NCI-H446 (cell line): ENCODE measurements at regions not wholly inside any gene's neighbourhood (a gene's known extent, or its start where the extent isn't known, plus 50 kb on each side); places are given as distances from the start of the nearest gene placed in this dataset.
A peak's percentile ranks its signal among the peaks of the same experiment; 100 is the strongest.
"Not testable (repeated sequence)": the region's sequence is repeated elsewhere in the genome, so short reads cannot be mapped to it uniquely, and the experiment has no call there.

ENCODE experiments used
- DNase-seq, 2 experiments: peaks; one replicate each; lab custom pipeline; 2025; lab: John Stamatoyannopoulos, UW

DNA sequence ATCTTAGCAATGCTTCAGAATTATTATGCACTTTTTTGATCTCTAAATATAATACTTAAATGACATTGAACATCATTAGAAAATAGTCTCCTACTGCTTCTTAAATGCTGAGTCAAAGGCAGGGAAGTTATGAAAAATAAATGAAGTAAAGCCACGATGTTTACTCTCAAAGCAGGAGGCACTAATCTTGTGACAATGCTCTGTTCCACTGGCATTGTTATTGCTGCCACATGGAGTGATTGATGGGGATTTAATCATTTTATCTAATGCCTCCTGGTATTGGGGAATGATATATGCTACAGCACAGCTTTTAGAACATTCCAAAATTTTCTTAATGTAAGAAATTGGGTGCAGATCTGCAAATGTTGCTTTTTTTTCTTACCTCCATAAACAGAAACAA is 1655.4 kb upstream of the NUDT12 start:
- DNase-seq = no peak

- DNase-seq = no peak
Measured at GRCh38 chr5:105213078-105213477, 1650.5 kb upstream of the NUDT12 start.

- DNase-seq = peak; percentile 80 to 95
Measured at GRCh38 chr5:105207066-105207465, 1644.5 kb upstream of the NUDT12 start.

DNA sequence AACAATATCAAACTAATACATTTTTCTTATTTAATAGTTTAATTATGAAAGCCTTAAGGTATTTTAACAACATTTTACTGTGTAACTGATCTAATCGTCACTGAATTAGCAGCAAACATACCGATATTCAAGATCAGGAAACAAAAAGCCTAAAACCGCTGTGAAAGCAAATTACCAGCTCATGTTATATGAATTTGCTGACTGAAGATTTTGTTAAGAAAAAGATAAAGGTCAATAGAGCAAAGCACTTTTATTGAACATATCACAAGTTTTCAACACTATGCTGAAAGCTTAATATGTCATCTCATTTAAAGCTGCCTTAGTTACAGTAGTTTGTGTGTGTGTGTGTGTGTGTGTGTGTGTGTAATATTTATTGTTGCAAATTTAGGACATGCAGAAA is 1634.9 kb upstream of the NUDT12 start:
- DNase-seq = no peak

GRCh38 chr5:105195765-105196164 is 1633.2 kb upstream of the NUDT12 start:
- no peak for DNase-seq

DNA sequence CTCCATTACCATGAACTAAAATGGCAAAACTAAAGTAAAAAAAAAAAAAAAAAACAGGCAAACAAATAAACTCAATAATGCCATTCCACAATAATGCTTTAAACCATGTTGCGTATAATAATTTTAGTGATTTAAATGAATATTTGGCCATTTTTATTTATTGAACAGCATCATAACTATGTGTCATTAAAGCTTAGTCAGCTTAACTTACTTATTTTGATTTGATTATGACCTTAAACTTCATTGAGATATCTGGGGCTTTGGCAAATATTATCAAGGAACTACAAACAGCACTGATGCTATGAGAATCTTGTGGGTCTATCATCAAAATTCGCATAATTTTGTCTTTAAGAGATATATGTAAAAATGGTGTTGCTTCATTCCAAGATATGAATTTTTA is 1610.3 kb upstream of the NUDT12 start:
- no peak for DNase-seq

DNA sequence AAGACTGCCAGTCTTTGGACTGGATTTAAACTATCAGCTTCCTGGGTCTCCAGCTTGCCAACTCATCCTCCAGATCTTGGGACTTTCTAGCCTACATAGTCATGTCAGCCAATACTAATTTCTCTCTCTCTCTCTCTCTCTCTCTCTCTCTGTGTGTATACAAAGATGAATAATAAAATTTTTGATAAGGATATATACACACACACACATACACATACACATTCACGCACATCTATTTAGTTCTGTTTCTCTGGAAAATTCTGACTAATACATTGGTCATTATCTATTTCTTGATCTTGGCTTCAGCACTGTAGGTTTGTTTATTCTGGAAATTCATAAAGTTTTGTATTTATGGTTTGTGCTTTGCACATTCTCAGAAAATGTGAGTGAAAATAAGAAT is 1606.2 kb upstream of the NUDT12 start:
- DNase-seq = no peak

DNA sequence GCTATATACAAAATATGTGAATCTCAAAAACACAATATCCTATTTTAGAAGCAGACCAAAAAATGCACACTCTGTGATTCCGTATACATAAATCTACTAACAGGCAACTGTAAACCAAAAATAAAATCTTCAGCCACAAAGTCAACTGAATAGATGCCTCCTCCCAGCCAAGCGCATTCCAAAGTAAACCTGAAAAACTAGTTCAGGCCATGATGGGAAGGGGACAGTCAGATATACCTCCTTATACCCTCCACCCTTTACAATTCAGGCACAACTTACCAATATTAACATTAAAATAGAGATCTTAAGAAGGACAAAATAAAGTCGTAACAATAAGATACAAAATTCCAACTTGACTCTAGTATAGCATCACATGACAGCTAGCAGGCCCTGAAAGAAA is 1604.5 kb upstream of the NUDT12 start:
- DNase-seq = no peak

GRCh38 chr5:105163547-105163946 is 1601.0 kb upstream of the NUDT12 start:
- DNase-seq = no peak

DNA sequence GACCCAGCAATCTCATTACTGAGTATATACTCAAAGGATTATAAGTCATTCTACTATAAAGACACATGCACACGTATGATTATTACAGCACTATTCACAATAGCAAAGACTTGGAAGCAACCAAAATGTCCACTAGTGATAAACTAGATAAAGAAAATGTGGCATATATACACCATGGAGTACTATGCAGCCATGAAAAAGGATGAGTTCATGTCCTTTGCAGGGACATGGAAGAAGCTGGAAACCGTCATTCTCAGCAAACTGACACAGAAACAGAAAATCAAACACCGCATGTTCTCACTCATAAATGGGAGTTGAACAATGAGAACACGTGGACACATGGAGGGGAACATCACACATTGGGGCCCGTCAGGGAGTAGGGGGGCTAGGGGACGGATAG is 1600.0 kb upstream of the NUDT12 start:
- DNase-seq = not testable (repeated sequence)

DNA sequence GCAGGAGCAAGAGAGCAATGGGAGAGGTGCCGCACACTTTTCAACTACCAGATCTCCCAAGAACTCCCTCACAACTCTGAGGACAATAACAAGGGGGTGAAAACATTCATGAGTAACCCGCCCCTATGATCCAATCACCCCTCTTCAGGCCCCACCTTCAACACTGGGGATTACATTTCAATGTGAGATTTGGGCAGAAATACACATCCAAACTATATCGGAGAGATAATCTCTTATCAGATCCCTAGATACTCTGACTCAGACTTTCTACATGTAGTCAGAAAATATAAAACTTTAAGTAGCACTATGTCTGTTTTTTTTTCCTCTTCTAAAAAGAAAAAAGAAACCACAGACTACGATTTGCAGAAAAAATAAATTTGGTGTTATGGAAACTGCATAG is 1595.9 kb upstream of the NUDT12 start:
- DNase-seq = no peak

DNA sequence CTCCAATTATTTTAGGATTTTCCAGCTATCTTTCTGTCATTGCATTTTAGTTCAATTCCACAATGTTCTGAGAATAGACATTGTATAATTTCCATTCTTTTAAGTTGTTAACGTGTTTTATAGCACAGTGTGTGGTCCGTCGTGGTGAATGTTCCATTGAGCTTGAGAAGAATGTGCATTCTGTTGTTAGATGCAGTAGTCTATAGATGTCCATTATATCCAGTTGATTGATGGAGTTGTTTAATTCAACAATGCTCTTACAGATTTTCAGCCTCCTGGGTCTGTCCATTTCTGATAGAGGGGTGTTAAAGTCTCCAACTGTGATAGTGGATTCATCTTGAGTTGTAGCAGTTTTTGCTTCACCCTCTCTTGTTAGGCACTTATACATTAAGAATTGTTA is 1587.7 kb upstream of the NUDT12 start:
- no peak for DNase-seq

DNA sequence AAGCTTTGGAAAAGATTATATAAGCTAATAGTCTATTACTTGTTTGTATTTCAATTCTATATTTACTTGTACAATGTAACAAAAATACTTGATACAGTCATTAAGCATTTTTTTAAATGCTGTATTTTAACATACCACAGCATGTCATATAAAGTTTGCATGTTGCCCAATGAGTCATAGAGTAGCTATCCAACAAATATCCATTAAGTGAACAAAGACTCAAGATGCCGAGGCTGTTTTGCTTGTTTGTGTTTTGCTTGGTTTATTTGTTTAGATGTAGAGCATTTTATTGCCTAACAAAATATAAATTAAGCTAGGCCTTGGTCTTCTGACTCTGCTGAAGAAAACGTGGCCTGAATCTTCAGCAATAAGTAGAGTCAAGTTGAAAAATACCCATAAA is 1584.3 kb upstream of the NUDT12 start:
- no peak for DNase-seq

DNA sequence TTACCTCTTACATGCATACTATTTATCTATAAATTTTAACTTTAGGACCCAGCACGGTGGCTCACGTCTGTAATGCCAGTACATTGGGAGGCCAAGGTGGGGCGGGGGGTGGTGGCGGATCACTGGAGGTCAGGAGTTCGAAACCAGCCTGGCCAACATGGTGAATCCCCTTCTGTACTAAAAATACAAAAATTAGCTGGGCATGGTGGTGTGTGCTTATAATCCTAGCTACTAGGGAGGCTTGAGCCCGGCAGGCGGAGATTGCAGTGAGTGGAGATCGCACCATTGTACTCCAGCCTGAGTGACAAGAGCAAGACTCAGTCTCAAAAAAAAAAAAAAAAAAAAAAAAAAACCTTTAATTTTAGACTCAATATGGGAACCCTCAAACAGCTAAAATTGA is 1582.6 kb upstream of the NUDT12 start:
- DNase-seq = no peak

DNA sequence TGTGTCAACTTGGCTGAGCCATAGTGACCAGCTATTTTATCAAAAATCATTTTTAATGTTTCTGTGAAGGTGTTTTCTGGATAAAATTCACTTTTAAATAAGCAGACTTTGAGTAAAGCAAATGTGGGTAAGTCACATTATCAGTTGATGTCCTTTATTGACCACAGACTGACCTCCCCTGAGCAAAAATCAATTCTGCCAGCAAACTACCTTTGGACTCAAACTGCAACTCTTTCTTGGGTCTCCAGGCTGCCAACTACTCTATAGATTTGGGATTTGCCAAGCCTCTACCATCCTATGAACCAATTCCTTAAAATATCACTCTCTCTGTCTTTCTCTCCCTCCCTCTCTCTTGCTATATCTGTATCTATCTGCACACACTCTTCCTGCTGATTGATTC is 1571.7 kb upstream of the NUDT12 start:
- no peak for DNase-seq

DNA sequence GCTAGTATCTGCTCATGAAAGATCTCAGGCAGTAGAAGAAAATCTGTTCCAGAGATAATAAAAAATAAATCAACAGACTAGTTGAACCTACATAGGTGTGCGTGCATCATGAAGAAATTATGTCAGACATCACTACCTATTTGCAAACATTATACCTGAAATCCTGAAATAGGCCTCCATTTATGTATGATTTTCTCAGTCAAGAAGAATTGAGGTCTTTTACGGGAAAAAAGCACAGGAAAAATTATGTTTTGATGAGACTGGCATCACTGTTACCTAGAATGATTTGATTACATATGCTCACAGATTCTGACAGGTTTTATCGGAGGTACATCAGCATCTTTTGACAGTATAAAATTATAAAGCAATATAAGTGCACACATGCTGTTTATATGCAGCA is 1570.5 kb upstream of the NUDT12 start:
- no peak for DNase-seq

- DNase-seq = no peak
Measured at GRCh38 chr5:105132581-105132980, 1570.0 kb upstream of the NUDT12 start.

DNA sequence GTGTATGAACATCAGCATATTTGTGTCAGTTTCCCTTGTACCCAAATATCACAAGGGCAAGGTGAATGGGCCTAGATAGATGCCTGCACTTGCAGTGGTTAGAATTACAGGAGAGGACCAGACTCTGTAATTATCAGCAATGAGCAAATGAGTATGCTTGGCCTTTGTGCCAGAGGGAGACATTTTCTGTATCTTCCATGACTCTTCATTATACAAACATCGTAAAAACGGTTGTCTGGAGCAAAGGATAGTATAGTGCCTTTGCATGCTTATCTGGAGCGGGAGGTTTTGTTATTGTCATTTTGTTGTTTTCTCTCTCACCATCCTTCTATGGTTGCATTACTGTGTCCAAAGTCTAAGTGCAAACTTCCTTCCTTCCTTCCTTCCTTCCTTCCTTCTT is 1568.5 kb upstream of the NUDT12 start:
- no peak for DNase-seq

GRCh38 chr5:105101577-105101976 is 1539.0 kb upstream of the NUDT12 start:
- DNase-seq = peak in 1 of 2 experiments; percentile 22

GRCh38 chr5:105088961-105089360 is 1526.4 kb upstream of the NUDT12 start:
- no peak for DNase-seq

- no peak for DNase-seq
Measured at GRCh38 chr5:105088102-105088501, 1525.5 kb upstream of the NUDT12 start.

GRCh38 chr5:105057893-105058292 is 1495.3 kb upstream of the NUDT12 start:
- DNase-seq = no peak

GRCh38 chr5:105057001-105057436 is 1494.4 kb upstream of the NUDT12 start:
- DNase-seq = no peak

GRCh38 chr5:105054406-105054805 is 1491.8 kb upstream of the NUDT12 start:
- DNase-seq = no peak

DNA sequence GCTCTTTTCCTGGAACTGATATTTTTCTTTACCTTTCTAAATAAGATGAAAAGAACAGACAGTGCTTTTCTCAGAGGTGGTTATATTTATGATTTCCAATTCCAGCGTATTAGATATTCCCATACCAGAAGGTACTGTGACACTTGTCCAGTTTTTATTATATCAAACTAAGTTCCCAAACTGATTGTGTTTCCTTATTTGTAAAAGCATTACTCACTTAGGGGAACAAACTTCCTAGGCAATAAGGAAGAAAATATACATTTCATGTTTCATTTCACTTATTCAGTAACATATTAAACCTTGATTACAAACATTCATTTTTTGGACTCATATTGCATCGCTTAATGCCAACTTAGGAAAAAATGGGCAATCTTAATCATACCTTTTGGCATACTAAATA is 1480.0 kb upstream of the NUDT12 start:
- DNase-seq = no peak
